GM21390 (cell line): ENCODE measurements at regions not wholly inside any gene's neighbourhood (a gene's known extent, or its start where the extent isn't known, plus 50 kb on each side); places are given as distances from the start of the nearest gene placed in this dataset.
A peak's percentile ranks its signal among the peaks of the same experiment; 100 is the strongest.

ENCODE experiments used
- ATAC-seq: cut with Tn5 transposase; IDR thresholded peaks from one replicate; pipeline ENCODE4 v1.9.1; 2021; ENCODE audit not compliant: unreplicated experiment

DNA sequence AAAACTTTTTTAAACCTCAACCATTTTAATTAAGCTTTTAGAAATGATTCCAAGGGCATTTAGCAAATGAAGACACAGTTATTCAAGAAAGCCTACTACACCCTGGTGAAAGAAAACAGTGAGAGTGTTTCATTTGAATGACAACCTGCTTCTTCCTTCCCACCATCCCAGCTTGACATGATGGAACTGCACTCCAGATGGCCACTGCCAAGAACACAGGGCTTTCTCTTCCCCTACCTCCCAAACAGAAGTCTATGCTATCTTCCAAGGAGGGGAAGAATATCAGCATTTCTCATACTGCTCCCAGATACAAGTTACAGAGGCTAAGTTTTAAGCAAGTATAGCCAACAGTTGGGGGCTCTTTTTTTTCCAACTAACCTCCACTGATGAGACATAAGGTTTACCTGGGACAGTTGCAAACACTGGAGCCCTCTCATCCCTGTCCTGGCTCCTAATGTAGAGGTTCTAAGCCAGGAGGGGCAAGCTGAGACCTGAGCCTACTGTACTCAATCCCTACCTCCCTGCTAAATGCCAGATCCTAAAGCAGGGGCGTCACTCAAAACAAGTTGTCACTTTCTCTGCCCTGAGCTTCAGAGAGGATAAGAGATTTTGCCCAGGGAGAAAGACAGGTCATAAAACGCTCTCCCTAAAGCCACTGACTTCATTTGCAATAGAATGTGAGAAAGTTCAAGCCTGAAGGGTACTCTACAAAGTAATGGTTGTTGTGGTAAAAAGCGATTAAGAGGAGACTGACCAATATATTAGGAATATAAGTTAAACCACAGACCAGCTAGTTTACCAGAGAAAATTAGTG lies 88.5 kb upstream of the SLC27A6 start:
- no peak for ATAC-seq

DNA sequence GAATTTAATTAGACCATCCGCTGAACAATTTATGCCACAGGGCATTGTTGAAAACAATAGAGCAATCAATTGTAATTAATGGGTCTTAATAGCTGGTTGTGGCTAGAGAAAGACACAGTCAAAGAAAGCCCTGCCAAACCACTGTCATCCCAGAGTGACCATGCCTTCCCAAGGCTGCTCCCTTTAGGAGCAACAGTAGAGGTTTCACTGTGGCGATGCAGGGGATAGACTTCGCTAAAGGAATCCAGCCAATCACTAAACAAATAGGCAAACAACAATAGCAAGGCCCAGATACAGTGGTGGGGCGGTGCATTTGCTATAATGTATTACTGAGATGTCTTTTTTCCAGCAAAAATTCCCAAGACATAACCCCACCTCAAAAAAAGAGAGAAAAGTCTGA lies 87.8 kb upstream of the SLC27A6 start:
- ATAC-seq, result no peak

DNA sequence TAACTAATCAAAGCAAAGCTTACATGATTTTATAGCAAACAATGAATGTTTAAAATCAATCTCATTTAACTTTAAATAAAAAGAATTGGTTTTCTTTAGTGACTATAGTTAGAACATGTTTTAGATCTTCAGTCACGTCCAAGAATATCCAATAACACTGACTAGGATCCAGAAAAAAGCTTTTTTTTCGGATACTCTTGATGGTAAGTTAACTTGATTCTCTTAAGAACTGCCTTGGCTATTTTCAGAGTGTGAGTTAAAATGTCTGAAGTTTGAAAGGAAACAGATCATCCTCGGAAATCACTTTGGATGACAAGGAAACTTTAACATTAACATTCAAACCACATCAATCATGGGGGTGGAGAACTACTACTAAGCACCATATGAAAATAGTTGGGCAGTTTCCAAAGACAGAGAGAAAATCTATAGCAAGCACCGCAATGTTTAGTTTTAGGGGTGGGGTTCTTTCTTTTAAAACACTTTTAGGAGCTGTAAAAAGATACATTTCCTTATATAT lies 83.7 kb upstream of the SLC27A6 start:
- ATAC-seq, result no peak

DNA sequence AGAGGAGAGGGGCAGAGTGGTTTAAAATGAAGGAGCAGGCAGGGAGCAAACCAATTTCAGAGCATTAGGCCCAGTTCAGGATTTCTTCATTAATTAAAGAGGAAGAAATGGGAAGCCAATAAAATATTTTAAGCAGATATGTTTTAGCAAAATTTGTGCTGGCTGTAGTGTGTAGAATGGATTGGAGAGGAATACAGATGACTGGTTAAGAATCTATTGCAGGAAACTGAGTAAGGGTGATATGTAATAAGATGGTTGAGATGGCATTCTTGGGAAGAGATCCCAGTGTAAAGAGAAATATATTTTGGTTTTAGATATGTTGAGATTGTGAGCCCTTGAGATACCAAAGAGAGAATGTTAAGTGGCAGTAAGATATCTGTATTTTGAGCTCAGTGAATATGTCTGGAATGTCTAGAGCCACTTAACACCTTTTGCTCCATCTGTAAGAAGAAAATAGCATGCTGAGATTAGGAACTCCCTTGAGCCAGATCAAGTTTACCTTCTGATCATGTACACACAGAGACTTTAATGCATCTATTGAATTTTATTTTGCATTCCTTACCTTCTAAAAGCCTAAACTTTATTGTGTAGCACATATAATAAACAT lies 79.5 kb upstream of the SLC27A6 start:
- no peak for ATAC-seq

- no peak for ATAC-seq
Observed at GRCh38 chr5:128895122-128895521, 70.2 kb upstream of the SLC27A6 start.

DNA sequence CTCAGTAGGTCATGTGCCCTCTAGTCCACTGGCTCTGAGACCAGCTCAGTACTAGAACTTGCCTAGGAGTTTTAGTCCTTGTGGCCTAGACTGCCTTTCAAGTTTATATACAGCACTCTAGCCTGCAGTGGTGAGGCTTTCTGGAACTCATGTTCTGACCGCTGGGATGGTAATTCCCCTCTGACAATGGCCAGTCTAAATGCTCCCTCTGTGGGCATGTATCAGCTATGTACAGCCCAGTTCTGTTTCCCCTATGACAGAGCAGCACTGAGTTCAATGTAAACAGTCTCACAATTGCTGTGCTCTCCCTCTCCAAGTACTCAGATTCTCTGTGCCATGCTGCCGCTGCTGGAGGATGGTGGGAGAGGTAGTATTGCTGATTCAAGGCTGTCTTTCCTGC lies 68.6 kb upstream of the SLC27A6 start:
- no peak for ATAC-seq

GRCh38 chr5:128903550-128903949 lies 61.7 kb upstream of the SLC27A6 start:
- no peak for ATAC-seq

DNA sequence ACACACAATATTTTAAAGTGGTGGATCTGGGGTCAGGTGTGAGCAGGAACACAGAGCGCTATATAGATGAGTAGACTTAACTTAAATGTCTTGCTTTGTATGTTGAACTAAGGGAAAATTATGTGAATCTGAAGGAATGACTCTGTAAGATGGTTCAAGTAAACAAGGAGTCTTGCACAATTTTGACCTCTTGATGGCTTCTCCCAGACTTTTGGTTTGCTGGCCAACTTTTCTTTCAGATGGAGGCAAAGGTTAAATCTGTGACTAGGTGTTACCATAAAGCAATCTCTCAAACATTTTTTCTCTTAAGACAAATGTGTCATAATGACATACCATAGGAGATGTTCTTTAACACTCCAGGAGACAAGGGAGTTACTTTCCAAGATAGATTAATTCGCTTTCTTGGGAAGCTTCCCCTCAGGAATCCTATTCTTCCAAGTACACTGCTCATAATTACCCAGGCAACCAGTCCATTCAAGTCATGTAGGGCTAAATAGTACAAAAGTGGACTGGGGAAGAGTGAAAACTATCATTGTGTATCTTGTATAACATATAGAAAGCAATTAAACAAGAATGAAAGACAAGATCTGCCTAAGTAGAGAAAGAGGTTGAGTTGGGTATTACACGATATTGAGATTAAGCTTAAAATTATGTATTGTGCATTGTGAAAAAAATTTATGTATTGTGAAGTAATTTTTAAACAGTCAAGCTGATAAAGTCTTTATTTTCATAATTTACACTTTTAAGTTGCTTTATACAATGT lies 60.3 kb upstream of the SLC27A6 start:
- peak; percentile 13 for ATAC-seq

GRCh38 chr5:128905568-128906110 lies 59.6 kb upstream of the SLC27A6 start:
- peak; percentile 91 for ATAC-seq

GRCh38 chr5:128913551-128913950 lies 51.7 kb upstream of the SLC27A6 start:
- no peak for ATAC-seq
